ENCODE measurements at regions not wholly inside any gene's neighbourhood (a gene's known extent, or its start where the extent isn't known, plus 50 kb on each side); places are given as distances from the start of the nearest gene placed in this dataset.

DNA sequence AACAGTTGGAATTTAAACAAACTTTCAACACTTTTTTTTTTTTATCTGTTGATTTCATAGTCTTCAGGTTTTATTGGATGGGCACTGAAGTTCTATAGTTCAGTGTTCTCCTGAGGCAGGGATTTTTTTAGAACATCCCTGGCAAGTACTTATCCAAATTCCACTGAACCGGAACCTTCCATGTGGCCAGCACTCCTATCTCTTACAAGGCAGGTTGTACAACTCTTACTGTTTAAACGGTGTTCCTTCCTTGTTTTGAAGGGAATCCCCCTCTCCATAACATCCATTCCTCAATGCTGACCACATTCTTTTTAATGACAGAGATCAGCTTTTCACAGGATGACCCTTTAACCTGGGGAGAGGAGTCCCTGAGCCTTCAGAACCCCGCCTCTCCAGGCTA is 238.9 kb upstream of the CTBP2 start:
- DNase-seq (ENCODE audit: low spot score) = no peak

DNA sequence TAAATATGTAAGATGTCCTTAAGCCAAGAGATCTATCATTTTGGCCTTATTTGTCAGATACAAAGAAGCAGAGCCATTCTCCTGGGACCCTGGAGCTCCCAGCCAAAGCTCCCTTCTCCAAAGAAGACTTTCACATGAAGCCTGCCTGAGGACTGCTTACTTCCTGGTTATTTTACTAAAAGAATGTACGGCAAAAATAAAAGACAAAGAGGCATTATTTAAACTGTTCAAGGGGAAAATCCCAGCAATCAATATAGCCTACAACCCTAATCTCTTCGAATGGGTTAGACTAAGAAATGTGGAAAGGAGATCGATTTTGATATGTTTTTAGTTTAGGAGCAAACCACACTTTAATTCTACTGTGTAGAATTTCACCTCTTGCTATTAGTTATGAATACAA is 237.9 kb upstream of the CTBP2 start:
- no peak for DNase-seq (ENCODE audit: low spot score)

DNA sequence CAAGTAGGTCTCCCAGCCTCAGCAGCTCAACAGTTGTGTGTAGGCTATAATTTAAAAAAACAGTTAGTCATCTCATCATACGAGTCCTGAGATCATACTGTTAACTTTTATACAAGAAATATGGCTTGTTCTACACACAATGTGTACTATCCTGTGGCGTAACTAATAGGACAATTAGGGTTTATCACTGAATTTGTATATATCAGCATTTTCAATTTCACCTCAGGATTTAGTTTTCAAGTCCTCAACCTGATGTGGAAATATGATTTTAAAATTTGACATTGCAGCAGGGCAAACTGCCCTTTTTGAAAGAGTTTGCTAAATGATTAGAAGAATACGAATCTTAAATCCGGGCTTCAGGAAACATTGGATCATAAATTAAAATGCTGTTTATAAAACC is 237.2 kb upstream of the CTBP2 start:
- DNase-seq (ENCODE audit: low spot score) = no peak

DNA sequence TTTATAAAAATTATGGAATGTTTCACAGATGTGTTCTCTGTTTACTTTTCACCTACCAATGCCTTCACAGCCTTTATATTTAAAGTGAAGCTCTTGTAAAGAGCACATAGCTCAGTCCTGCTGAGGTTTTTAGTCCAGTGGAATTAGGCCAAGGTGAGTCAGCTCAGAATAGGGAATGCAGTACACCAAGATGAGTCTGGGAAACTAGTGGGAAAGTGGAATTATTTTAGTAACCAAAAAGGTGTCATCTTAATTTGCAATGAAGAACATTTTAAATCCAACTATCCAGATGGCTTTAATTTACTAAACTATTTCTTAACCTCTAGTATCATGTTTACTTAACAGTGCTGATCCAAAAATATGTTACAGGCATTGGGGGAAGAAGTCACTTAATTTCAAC is 236.3 kb upstream of the CTBP2 start:
- DNase-seq (ENCODE audit: low spot score) = no peak

DNA sequence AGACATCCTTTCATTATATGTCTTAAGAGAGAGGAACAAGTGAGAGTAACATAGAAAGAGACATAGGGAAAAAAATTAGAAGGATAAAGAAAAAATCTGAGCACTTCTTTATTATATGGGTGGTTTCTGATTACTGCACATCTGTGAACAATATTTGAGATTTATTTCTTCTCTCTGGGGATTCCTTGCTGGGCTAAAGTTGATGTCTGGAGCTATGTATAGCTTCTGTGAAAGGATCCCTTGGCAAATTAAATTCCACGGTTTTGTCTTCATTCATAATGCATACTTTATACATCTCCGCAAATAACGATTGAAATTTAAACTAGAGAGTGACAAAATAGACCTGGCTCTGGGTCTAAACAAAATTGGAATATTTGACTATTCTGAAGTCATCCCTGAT is 232.2 kb upstream of the CTBP2 start:
- DNase-seq (ENCODE audit: low spot score) = no peak

DNA sequence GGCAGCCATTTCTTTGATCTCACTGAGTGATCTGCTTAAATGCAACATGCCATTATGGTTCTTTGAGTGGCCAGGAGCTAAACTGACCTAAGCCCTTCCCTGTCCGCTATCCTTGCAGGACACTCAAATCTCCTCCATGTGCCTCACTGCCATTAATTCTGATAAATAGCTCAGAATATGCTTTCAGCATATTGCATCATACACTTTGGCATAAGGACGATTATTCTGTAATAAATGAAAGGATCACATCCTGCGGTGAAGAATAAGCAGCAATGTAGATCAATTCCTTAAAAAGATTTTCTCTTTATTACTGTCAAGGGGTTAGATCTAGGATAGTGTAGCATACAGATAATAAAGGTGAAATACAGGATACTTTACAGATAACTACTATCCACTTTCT is 231.8 kb upstream of the CTBP2 start:
- DNase-seq (ENCODE audit: low spot score) = no peak

DNA sequence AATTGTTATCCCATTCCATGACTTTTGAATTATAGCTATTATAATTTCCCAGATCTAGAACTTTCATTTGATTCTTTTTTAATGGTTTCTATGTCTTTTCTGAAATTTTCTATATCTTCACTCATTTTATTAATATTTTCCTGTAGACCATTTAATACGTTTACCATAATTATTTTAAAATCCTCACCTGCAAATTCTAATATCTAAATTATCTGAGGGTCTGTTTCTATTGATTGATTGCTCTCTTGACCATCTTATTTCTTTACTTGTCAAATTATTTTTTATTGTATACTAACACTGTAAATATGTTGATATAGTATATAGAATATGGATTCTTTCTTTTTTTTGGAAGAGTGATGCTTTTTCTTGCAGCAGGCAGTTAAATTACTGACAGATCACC is 229.3 kb upstream of the CTBP2 start:
- DNase-seq (ENCODE audit: low spot score) = no peak

DNA sequence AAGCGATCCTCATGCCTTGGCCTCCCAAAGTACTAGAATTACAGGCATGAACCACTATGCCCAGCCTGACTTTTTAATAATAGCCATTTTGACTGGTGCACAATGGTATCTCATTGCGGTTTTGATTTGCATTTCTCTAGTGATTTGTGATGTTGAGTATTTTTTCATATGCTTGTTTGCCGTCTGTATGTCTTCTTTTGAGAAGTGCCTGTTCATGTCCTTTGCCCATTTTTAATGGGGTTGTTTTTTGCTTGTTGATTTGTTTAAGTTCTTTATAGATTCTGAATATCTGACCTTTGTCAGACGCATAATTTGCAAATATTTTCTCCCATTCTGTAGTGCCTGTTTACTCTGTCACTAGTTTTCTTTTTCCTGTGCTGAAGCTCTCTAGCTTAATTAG is 219.2 kb upstream of the CTBP2 start:
- DNase-seq (ENCODE audit: low spot score) = no peak

DNA sequence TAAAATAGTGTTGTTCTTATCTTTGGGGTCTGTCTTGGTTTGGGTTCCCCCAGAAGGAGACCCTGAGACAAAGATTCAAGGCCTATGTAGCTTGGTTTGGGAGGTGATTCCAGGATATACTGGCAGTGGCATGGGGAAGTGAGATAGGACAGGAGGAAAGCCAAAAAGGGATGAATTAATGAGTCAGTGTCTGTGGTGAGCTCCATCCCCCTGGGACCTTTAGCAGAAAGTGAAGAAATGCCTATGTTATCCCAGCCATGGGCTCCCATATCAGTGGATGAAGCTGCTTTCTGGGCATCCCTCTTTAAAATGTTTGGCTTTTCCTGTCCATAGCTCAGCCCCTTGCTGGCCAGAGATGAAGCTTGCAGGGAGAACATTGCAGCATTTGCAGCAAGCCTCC is 217.0 kb upstream of the CTBP2 start:
- no peak for DNase-seq (ENCODE audit: low spot score)

DNA sequence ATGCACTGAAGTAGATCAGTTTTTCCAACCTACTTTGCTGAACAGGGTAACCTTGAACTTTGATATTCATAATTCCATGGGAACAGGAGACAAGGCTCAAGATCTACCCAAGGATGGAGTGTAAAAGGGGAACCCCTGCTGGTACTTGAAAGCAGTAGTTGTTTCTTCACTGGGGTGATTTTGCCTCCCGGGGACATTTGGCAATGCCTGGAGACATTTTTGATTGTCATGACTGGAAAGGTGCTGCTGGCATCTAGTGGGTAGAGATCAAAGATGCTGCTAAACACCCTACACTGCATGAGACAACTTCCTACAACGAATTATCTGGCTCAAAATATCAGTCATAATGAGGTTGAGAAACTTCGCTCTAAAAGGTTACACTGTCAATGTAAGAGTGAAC is 214.8 kb upstream of the CTBP2 start:
- peak; percentile 30 for DNase-seq (ENCODE audit: low spot score)

DNA sequence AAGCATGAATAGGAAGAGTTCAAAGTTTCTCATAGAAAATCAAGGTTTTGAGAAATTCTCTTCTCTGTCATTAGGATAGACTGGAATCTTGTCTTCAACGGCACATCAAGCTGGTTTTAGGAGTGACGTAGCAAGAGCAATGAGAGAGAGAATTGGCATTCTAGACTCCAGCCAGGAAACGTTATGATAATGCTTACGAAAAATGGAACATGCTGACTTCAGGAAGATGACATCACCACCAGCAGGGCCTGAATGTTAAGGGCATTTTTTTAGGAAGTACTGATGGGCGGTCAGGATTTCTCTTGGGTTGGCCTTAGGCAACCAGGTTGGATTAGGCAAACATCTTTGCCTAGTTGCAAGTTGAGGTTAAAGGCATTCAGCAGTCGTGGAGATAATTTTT is 213.2 kb upstream of the CTBP2 start:
- no peak for DNase-seq (ENCODE audit: low spot score)

DNA sequence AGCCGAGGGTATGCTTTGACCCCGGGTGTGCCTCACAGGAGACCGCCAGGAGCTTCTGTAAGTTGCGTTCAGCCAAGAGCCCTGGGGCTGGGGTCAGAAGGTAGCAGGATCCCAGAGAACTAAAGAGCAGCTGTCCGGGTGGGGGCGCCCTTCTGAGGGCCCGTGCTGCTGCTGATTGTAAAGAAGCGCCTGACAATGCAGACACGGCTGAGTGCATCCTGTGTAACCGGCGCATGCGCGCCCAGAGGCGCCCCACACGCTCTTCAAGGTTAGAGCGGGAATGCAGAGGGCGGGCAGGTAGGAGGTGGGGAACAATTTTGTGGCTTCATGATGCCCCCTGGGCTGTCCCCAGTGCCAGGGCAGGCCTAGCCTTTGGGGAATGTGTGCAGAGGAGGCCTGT is 210.2 kb upstream of the CTBP2 start:
- DNase-seq (ENCODE audit: low spot score) = no peak

DNA sequence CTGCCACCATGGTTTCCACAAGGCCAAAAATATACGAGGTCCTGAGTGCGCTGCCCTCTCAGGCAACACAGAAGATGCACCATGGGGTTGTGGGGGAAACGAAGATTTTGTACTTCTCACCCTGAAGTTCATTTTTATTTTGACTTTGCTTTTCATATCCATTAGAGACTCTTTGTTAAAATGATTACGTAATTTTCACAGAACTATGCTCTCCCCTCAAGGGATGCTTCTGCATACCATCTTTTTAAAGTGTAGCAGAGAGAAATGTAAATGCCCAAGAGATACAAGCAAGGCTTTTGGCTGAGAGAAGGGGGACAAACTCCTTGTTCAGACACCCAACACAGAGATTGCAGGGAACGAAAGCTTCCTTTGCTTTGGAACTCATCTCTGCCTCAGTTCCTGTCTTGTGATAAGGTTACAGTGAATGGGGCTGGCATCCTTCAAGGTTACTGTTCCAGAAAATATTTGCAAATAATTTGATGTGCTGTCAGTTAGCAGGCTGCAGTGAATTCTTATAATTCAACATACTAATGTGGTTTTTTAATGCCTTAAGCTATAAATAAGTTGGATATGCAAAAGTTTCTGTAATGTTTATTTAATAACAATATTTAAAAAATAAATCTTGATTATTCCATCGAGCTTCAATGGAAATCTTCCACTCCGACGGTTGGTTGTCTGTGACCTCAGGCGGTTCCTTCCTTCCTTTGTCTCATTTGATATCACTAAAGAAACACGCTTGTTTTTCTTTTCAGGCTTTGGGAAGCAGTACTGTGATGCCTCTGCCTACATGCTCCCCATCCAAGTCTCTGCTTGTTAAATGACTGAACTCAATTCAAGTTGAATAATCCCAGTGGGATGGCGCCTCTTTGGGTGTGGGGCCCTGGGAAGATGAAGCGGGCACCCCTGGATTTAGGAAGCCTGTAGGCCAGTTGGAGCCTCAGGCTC is 209.3 kb upstream of the CTBP2 start:
- no peak for DNase-seq (ENCODE audit: low spot score)

DNA sequence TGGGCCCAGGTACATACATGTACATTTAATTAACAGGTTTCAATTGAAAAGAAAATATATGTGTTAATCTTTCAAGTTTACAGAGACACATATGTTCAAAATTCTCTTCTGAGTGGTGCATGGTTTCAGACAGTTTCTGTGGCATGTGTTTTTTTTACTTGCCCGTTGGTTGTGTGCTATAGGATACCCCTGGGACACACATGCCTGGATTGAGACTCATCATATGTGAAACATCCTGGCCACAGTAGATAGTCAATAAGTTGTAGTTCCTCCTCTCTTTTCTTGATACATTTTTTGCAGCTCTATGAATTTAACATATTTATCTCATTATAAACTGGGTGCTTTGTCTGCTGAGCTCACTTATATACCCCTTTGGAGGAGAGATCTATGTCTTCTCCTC is 207.8 kb upstream of the CTBP2 start:
- DNase-seq (ENCODE audit: low spot score) = no peak

DNA sequence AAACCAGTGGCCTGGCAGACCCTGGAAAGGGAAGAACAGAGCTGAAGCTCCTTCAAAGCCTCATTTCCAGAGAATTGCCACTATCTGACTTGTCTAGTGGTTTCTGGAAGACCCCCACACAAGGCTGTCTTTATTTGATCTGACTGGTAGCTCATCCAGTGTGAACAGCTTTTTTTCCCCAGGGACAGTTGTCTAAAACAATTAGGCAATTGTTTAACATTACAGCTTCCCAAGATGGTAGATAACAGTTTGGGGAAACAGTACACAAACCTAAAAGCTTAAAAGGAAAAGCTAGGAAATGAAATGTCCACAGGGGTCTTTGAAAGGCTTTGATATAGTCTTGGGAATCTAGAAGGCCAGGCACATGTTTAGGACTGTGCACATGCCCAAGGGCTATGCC is 203.4 kb upstream of the CTBP2 start:
- DNase-seq (ENCODE audit: low spot score) = no peak

DNA sequence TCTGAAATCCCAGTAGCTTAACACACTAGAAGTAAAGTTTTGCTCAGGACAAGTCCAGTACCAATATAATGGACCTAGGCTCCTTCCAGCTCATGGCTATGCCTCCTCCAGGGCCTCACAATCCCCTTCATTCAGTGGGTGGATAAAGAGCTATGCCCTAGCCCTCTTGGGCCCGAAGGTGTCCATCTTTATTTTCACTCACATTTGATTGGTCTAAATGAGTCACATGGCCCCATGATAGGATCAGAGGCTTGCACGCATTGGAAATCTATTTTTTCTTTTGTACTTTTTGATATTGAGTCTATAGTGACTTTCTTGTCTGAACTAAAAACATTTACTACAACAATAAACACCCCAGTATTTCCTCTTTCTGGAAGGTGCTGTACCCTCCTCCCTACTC is 202.6 kb upstream of the CTBP2 start:
- no peak for DNase-seq (ENCODE audit: low spot score)

DNA sequence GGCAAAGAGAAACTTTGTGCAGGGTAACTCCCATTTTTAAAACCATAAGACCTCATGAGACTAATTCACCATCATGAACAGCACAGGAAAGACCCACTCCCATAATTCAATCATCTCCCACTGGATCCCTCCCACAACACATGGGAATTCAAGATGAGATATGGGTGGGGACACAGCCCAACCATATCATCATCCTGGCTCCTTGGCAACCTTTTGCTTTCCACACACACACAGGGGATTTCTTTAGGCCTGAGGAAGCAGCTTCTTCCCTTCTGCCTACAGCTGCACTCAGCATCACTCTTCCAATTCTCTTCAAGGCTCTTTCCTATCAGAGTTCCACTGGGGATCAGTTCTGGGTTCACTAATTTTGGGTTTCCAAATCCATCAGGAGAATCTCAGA is 199.0 kb upstream of the CTBP2 start:
- no peak for DNase-seq (ENCODE audit: low spot score)

DNA sequence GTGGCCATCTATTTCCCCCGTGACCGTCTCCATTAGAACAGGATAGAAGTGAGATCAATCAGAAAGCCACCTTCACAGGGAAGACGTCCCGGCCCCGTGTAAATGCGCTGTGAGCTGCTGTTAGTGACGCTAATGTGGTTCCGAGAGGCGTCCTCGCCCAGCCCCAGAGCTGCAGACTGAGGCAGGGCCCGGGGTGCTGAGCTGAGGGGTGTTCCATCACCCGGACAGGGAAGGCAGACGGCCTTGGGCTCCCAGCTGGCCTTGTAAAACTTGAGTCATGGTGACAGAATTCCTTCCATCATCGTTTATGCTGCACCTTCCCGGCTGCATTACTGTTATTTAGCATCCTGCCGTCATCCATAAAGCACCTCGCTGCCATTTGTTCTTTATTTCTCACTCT is 195.3 kb upstream of the CTBP2 start:
- DNase-seq (ENCODE audit: low spot score) = no peak

DNA sequence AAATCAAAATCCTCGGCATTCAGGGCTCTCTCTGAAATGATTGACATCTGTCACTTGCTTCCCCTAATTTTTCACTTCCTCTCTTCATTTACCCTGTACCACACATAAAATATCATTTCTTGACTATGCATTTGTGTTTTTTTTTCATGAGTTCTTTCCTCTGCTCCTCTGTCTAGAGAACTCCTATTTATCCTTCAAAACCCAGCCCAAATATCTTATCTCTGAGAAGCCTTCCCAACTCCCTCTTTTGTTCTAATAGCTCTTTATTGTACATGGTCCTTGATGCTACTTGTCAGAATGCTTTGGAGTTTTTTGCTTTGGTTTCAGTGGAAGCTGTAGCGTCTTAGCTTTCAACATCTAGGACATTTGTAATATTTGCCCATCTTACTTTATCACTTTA is 190.2 kb upstream of the CTBP2 start:
- DNase-seq (ENCODE audit: low spot score) = no peak

DNA sequence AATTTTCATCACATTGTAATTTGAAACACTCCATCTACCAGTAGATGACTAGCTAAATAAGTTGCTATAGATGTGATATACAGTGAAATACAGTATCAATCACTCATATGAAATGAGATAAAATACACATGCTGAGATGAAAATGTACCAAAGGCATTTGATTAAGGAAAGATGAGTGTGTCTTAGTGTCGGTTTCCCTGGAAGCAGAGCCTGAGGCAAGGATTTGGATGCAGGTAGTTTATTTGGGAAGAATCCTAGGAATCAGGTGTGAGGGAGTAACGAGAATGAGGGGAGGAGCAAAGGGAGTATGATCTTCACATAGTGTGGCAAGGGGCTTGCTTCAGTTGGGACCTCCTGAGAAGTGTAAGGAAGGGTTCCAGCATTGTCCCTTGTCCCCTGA is 188.2 kb upstream of the CTBP2 start:
- no peak for DNase-seq (ENCODE audit: low spot score)

DNA sequence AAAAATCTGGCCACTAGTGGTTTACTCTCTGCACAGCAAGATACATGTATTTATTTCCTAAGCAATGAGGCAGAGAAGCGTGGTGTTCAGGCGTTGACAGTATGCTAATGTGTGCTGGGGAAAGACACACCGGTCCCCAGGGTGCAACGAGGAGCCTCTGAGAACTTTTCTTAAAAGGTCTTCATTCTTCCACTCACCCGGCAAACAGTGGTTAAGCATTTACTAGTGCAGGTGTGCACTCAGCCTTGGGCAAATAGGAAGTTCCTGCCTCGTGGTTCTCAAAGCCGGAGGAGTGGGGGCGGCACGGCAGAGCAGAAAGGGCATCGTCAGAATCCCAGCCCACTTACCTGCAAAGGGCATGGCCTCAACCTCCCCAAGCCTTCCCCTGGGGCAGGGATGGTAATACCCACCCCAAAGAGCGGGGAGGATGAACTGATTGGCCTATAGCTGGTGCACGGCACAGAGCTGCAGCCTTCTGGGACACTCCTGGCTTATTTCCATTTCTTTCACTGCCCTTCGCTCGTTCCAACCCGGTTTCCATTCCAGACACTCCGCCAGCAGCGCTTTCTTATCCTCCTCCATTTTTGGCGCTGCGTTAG is 184.3 kb upstream of the CTBP2 start:
- DNase-seq (ENCODE audit: low spot score) = no peak

DNA sequence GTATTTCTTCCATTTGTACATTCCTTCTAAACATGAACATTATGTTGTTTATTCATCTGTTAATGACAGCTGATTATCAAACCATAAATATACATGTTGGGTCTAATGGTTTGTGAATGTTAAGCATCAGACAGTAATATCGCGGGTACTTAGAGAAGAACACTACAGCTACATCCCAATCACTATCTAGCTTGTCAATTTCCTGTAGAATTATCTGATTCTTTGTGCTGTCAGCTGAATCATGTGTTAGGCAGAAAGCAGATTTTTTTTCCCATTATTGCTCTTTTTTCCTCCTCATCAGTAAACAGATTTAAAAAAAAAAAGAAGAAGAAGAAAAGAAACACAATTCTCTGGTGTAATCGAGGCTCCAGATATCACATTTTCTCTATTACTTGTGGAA is 183.6 kb upstream of the CTBP2 start:
- no peak for DNase-seq (ENCODE audit: low spot score)

DNA sequence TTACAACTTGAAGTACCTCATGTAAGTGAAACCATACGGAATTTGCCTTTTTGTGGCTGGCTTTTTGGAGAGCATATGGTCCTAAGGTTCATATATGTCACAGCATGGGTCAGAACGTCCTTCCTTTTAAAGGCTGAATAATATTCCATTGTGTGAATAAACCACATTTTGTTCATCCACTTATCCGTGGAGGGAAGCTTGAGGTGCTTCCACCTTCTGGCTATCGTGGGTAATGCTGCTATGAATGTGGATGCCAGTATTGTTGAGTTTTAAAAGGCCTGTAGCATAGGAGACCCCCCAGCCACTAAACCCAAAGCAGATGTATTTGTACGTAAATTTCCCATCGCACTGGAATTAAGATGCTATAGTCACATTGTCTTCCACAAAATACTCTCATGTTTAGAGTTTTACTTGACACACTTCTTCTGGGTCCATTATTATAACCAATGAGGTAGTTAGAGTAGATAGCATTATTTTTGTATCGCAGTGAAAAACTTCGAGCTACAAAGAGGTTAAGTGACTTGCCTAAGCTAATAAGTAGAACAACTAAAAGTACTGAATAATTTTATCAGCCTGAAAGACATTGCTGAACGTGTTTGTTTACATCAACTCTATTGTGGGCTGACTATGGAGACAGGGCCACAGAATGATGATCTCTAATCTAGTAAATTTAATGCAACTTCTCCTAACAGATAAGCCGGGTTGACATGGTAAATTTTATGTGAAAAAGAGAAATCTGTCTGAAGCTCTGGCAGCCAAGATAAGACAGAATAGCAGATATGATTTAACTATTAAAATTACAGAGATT is 183.0 kb upstream of the CTBP2 start:
- peak; percentile 13 for DNase-seq (ENCODE audit: low spot score)
